Caco-2 (cell line): ENCODE measurements at regions not wholly inside any gene's neighbourhood (a gene's known extent, or its start where the extent isn't known, plus 50 kb on each side); places are given as distances from the start of the nearest gene placed in this dataset.

Source experiments
- BruUV-seq: library from RNA; stranded (reverse); fragments of 400-500 nt; replicated peaks from 2 replicates; lab custom pipeline; 2021; lab: Mats Ljungman, UMichigan
- CTCF ChIA-PET: fragments of 300-600 bp; sonication (Branson Sonifier 250); formaldehyde crosslinking; loops from one replicate; lab custom pipeline; 2022; ENCODE audit warnings: antibody characterized with exemption; lab: Charles Lee
- POLR2A ChIA-PET: fragments of 300-600 bp; sonication (Branson Sonifier 250); formaldehyde crosslinking; loops from one replicate; lab custom pipeline; 2022; ENCODE audit warnings: antibody characterized with exemption; lab: Charles Lee
- DNase-seq, 2 experiments: peaks; one replicate each; pipeline versions ENCODE4 v3.0.0 to v3.0.0-alpha.2; 2020 to 2022
- H3K27me3 ChIP-seq: replicated peaks from 2 replicates; pipeline ENCODE4 v1.6.0; 2011; ENCODE audit warnings: low read length; ENCODE audit not compliant: control insufficient read depth, insufficient read depth
- H3K36me3 ChIP-seq: 2 replicates; pipeline ENCODE4 v1.5.1; 2011; ENCODE audit warnings: low read length; ENCODE audit not compliant: control insufficient read depth, insufficient read depth
- H3K4me1 ChIP-seq: fragments of 250-450 bp; sonication (Bioruptor Pico); 2 replicates; pipeline ENCODE4 v1.5.1; 2020; ENCODE audit warnings: mild to moderate bottlenecking
- H3K4me3 ChIP-seq: 2 replicates; pipeline ENCODE4 v1.5.1; 2011; ENCODE audit warnings: low read depth, mild to moderate bottlenecking, control low read depth, low read length
- H3K9me3 ChIP-seq: fragments of 250-450 bp; sonication (Bioruptor Pico); 2 replicates; pipeline ENCODE4 v1.5.1; 2020; ENCODE audit warnings: mild to moderate bottlenecking, moderate library complexity
- H3K27ac Mint-ChIP-seq: one replicate; pipeline ENCODE4 v1.8.0; 2022; ENCODE audit warnings: mixed read lengths; ENCODE audit not compliant: unreplicated experiment
- H3K27me3 Mint-ChIP-seq: one replicate; pipeline ENCODE4 v1.8.0; 2022; ENCODE audit warnings: mixed read lengths; ENCODE audit not compliant: insufficient read depth, unreplicated experiment
- H3K36me3 Mint-ChIP-seq: one replicate; pipeline ENCODE4 v1.8.0; 2022; ENCODE audit warnings: mild to moderate bottlenecking, mixed read lengths; ENCODE audit not compliant: insufficient read depth, unreplicated experiment
- H3K4me1 Mint-ChIP-seq: one replicate; pipeline ENCODE4 v1.8.0; 2022; ENCODE audit warnings: low read depth, mixed read lengths; ENCODE audit not compliant: unreplicated experiment
- H3K4me3 Mint-ChIP-seq: one replicate; pipeline ENCODE4 v1.8.0; 2022; ENCODE audit warnings: mild to moderate bottlenecking, moderate library complexity, mixed read lengths; ENCODE audit not compliant: unreplicated experiment
- H3K9me3 Mint-ChIP-seq: one replicate; pipeline ENCODE4 v1.8.0; 2022; ENCODE audit warnings: mixed read lengths; ENCODE audit not compliant: unreplicated experiment
- CTCF ChIP-seq, 2 experiments: fragments of 200-600 bp in 1 of 2; IDR thresholded peaks; 1 replicate in 1 of 2; 2 replicates in 1 of 2; pipeline versions ENCODE4 v1.5.1 to v1.8.0; 2011 to 2022; ENCODE audit warnings: antibody characterized with exemption in 1 of 2, control low read depth in 1 of 2, inconsistent platforms in 1 of 2, low read depth in 1 of 2, low read length in 1 of 2, mild to moderate bottlenecking in 1 of 2, moderate library complexity in 1 of 2; ENCODE audit not compliant: insufficient read depth in 1 of 2, severe bottlenecking in 1 of 2, unreplicated experiment in 1 of 2
- intact Hi-C: fragments of 100-400 bp; cut with micrococcal nuclease; formaldehyde crosslinking; loops from one replicate; pipeline ENCODE4 v1.10.0; 2022; ENCODE audit not compliant: unreplicated experiment

- no peaks in the 10 kb centered on the region for H3K36me3 ChIP-seq
- H3K27me3 ChIP-seq: no peaks in the 10 kb centered on the region
- no peak for DNase-seq
- intact Hi-C loops: no loop called here
- no peaks in the 10 kb centered on the region for H3K36me3 Mint-ChIP-seq
- H3K4me3 Mint-ChIP-seq: no peak overlapping the region
- H3K9me3 ChIP-seq: no peaks in the 10 kb centered on the region
- BruUV-seq: no TSS peak
- ChIA-PET POLR2A (no interaction called here), CTCF (no interaction called here)
- no peaks in the 10 kb centered on the region for H3K27me3 Mint-ChIP-seq
- TF ChIP-seq CTCF (IDR thresholded peaks at IDR 0.05; ENCODE audit: insufficient read depth in 1 of 2, low read depth in 1 of 2, low read length in 1 of 2, severe bottlenecking in 1 of 2, unreplicated experiment in 1 of 2): no peak
- H3K4me3 ChIP-seq: no peak overlapping the region
- H3K9me3 Mint-ChIP-seq: no peaks in the 10 kb centered on the region
- H3K27ac Mint-ChIP-seq: no peak overlapping the region
- no peaks in the 10 kb centered on the region for H3K4me1 Mint-ChIP-seq
- no peaks in the 10 kb centered on the region for H3K4me1 ChIP-seq
Measured at GRCh38 chr5:96220610-96221390, 212.2 kb downstream of the PCSK1 start.

GRCh38 chr5:96219580-96220281 lies 213.3 kb downstream of the PCSK1 start:
- no peak for DNase-seq
- Mint-ChIP-seq H3K27ac (no peak overlapping the region), H3K9me3 (no peaks in the 10 kb centered on the region), H3K27me3 (no peaks in the 10 kb centered on the region), H3K4me1 (peaks cover 8% of the 10 kb centered on the region), H3K36me3 (no peaks in the 10 kb centered on the region), H3K4me3 (no peak overlapping the region)
- Histone ChIP-seq H3K4me3 (no peak overlapping the region), H3K27me3 (no peaks in the 10 kb centered on the region), H3K36me3 (no peaks in the 10 kb centered on the region), H3K9me3 (no peaks in the 10 kb centered on the region), H3K4me1 (no peaks in the 10 kb centered on the region)
- TF ChIP-seq CTCF (IDR thresholded peaks at IDR 0.05; ENCODE audit: insufficient read depth in 1 of 2, low read depth in 1 of 2, low read length in 1 of 2, severe bottlenecking in 1 of 2, unreplicated experiment in 1 of 2): no peak
- ChIA-PET POLR2A (no interaction called here), CTCF (no interaction called here)
- intact Hi-C loops: no loop called here
- BruUV-seq: no TSS peak

- intact Hi-C loops: no loop called here
- H3K9me3 ChIP-seq: no peaks in the 10 kb centered on the region
- TF ChIP-seq CTCF (IDR thresholded peaks at IDR 0.05; ENCODE audit: insufficient read depth in 1 of 2, low read depth in 1 of 2, low read length in 1 of 2, severe bottlenecking in 1 of 2, unreplicated experiment in 1 of 2): no peak
- no peaks in the 10 kb centered on the region for H3K36me3 Mint-ChIP-seq
- H3K27ac Mint-ChIP-seq: no peak overlapping the region
- H3K9me3 Mint-ChIP-seq: no peaks in the 10 kb centered on the region
- no peaks in the 10 kb centered on the region for H3K27me3 Mint-ChIP-seq
- DNase-seq: no peak
- H3K36me3 ChIP-seq: no peaks in the 10 kb centered on the region
- no peaks in the 10 kb centered on the region for H3K27me3 ChIP-seq
- no TSS peak for BruUV-seq
- no peaks in the 10 kb centered on the region for H3K4me1 ChIP-seq
- no peak overlapping the region for H3K4me3 Mint-ChIP-seq
- H3K4me1 Mint-ChIP-seq: peaks cover 14% of the 10 kb centered on the region
- CTCF ChIA-PET: no interaction called here
- H3K4me3 ChIP-seq: no peak overlapping the region
- POLR2A ChIA-PET: no interaction called here
Measured at GRCh38 chr5:96218653-96219052, 214.4 kb downstream of the PCSK1 start.
